Breast epithelium (tissue), 3 donors: ENCODE measurements at regions not wholly inside any gene's neighbourhood (a gene's known extent, or its start where the extent isn't known, plus 50 kb on each side); places are given as distances from the start of the nearest gene placed in this dataset.

Source experiments
- CTCF ChIP-seq, 3 donors: fragments of 450-650 bp; IDR thresholded peaks; one replicate each; pipeline ENCODE4 v1.5.1; 2016 to 2017; ENCODE audit warnings: antibody characterized with exemption in 3 of 3, mild to moderate bottlenecking in 3 of 3, moderate library complexity in 3 of 3
- POLR2A ChIP-seq: fragments of 450-650 bp; IDR thresholded peaks from one replicate; pipeline ENCODE4 v1.6.1; 2016; ENCODE audit warnings: antibody characterized with exemption, mild to moderate bottlenecking, moderate library complexity
- POLR2AphosphoS5 ChIP-seq, 3 donors: sonication (generic); formaldehyde crosslinking; IDR thresholded peaks; one replicate each; pipeline ENCODE4 v1.6.1; 2017; ENCODE audit warnings: antibody characterized with exemption in 3 of 3

DNA sequence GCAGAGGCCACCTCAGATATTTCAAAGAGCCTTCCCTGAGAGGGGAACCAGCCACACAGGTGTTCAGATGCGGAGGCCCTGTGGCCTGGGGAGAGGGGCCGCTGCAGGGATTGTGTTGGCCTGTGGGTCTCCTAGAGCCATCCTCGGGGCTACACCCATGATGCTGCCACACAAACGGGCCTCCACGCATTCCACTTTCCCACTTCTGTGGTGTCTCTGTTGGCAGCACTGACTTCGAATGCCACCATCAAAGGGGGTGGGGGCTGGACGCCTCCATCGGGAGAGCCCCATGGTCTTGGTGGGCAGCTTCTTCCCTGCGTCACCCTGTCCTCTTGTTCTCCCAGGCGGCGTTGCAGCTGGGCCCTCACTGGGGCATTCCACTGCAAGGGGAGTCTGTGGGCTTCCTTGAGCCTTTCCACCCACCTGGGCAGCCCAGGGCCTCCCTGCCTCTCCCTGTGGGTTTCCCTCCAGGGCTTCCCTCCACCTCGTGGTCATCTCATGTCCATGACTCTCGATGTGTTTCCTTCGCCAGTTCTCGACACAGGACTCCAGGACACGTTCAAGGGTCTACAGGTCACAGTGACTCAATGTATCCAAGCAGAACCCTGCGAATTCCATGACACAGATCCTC, 145.5 kb downstream of the ERMARD start:
- no peak for TF ChIP-seq CTCF (IDR thresholded peaks at IDR 0.05)
- TF ChIP-seq POLR2A = no peak
- TF ChIP-seq POLR2AphosphoS5 (IDR thresholded peaks at IDR 0.05) = no peak
